Neuronal stem cell (in vitro differentiated cells): ENCODE measurements at regions not wholly inside any gene's neighbourhood (a gene's known extent, or its start where the extent isn't known, plus 50 kb on each side); places are given as distances from the start of the nearest gene placed in this dataset.

ENCODE experiments used
- DNase-seq: peaks from one replicate; pipeline ENCODE4 v3.0.0-alpha.2; 2013; ENCODE audit warnings: low spot score
- H2AFZ ChIP-seq: one replicate; pipeline ENCODE4 v1.6.1; 2013; ENCODE audit warnings: mild to moderate bottlenecking, low read length, inconsistent platforms
- H2AK5ac ChIP-seq: 2 replicates; pipeline ENCODE4 v1.6.1; 2013; ENCODE audit warnings: low read depth, mild to moderate bottlenecking, inconsistent platforms, low read length, moderate library complexity, mixed read lengths
- H2BK120ac ChIP-seq: 2 replicates; pipeline ENCODE4 v1.6.1; 2013; ENCODE audit warnings: low read depth, mild to moderate bottlenecking, inconsistent platforms, low read length, moderate library complexity, mixed read lengths
- H2BK12ac ChIP-seq: one replicate; pipeline ENCODE4 v1.6.1; 2013; ENCODE audit warnings: low read length, inconsistent platforms
- H2BK15ac ChIP-seq: 2 replicates; pipeline ENCODE4 v1.6.1; 2013; ENCODE audit warnings: mild to moderate bottlenecking, low read length, inconsistent platforms, mixed read lengths
- H2BK5ac ChIP-seq: one replicate; pipeline ENCODE4 v1.6.1; 2013; ENCODE audit warnings: inconsistent platforms, mild to moderate bottlenecking, low read length, moderate library complexity
- H3K14ac ChIP-seq: one replicate; pipeline ENCODE4 v1.6.1; 2013; ENCODE audit warnings: low read length, inconsistent platforms
- H3K18ac ChIP-seq: 2 replicates; pipeline ENCODE4 v1.6.1; 2013; ENCODE audit warnings: low read length, inconsistent platforms
- H3K23ac ChIP-seq: 2 replicates; pipeline ENCODE4 v1.6.1; 2013; ENCODE audit warnings: low read depth, mild to moderate bottlenecking, mixed read lengths, low read length, inconsistent platforms; ENCODE audit not compliant: poor library complexity
- H3K27ac ChIP-seq: replicated peaks from 3 replicates; pipeline ENCODE4 v1.5.1; 2013; ENCODE audit warnings: low read length, inconsistent platforms
- H3K27me3 ChIP-seq, 3 experiments: 2 replicates each; pipeline ENCODE4 v1.6.1; 2013; ENCODE audit warnings: low read length in 3 of 3, mild to moderate bottlenecking in 2 of 3, inconsistent platforms in 1 of 3, low read depth in 1 of 3, mixed read lengths in 1 of 3, moderate library complexity in 1 of 3; ENCODE audit not compliant: control insufficient read depth in 3 of 3, insufficient read depth in 3 of 3
- H3K36me3 ChIP-seq, 2 donors: replicated peaks in 1 of 2; 2 replicates each; pipeline ENCODE4 v1.6.1; 2013; ENCODE audit warnings: low read length in 2 of 2; ENCODE audit not compliant: control insufficient read depth in 2 of 2, insufficient read depth in 2 of 2
- H3K4ac ChIP-seq: 2 replicates; pipeline ENCODE4 v1.6.1; 2013; ENCODE audit warnings: inconsistent platforms, mild to moderate bottlenecking, low read length, moderate library complexity
- H3K4me1 ChIP-seq, 2 donors: 1 replicate in 1 of 2; 2 replicates in 1 of 2; pipeline ENCODE4 v1.6.1; 2013; ENCODE audit warnings: low read length in 2 of 2, low read depth in 1 of 2; ENCODE audit not compliant: control insufficient read depth in 2 of 2, insufficient read depth in 1 of 2
- H3K4me2 ChIP-seq: one replicate; pipeline ENCODE4 v1.6.1; 2013; ENCODE audit warnings: mild to moderate bottlenecking, low read length, inconsistent platforms; ENCODE audit not compliant: insufficient read depth, poor library complexity, severe bottlenecking
- H3K4me3 ChIP-seq, 2 donors: 2 replicates each; pipeline ENCODE4 v1.5.1; 2013; ENCODE audit warnings: low read length in 2 of 2, mild to moderate bottlenecking in 2 of 2, inconsistent platforms in 1 of 2, moderate library complexity in 1 of 2
- H3K79me1 ChIP-seq: one replicate; pipeline ENCODE4 v1.6.1; 2013; ENCODE audit warnings: low read depth, mild to moderate bottlenecking, inconsistent platforms, low read length, moderate library complexity
- H3K9ac ChIP-seq: one replicate; pipeline ENCODE4 v1.6.1; 2013; ENCODE audit warnings: mild to moderate bottlenecking, low read depth, low read length, inconsistent platforms; ENCODE audit not compliant: poor library complexity
- H3K9me3 ChIP-seq, 2 donors: replicated peaks in 1 of 2; 2 replicates each; pipeline versions ENCODE3 to v1.6.1; 2013; ENCODE audit warnings: low read length in 2 of 2, mild to moderate bottlenecking in 2 of 2, inconsistent platforms in 1 of 2, low read depth in 1 of 2, mixed read lengths in 1 of 2, moderate library complexity in 1 of 2; ENCODE audit not compliant: control insufficient read depth in 2 of 2, insufficient read depth in 1 of 2
- H4K8ac ChIP-seq: one replicate; pipeline ENCODE4 v1.6.1; 2013; ENCODE audit warnings: low read depth, mild to moderate bottlenecking, inconsistent platforms, low read length, moderate library complexity
- H4K91ac ChIP-seq: one replicate; pipeline ENCODE4 v1.6.1; 2013; ENCODE audit warnings: low read length, low read depth, mild to moderate bottlenecking, inconsistent platforms; ENCODE audit not compliant: poor library complexity
- WGBS, 2 donors: extraction: QIAGEN DNeasy Blood & Tissue Kit; methylation state at CpG; one replicate each; pipeline ENCODE4 v1.1.7; 2013; ENCODE audit warnings: missing lambda C conversion rate in 2 of 2, mixed read lengths in 1 of 2; ENCODE audit not compliant: insufficient read length in 2 of 2, insufficient replicate concordance in 1 of 2; ENCODE audit errors: extremely low coverage in 2 of 2; 5-methylcytosine and 5-hydroxymethylcytosine counted together

GRCh38 chr16:26665166-26665939 lies 401.4 kb upstream of the C16orf82 start:
- Histone ChIP-seq H3K23ac (no peak overlapping the region), H3K4me3 (no peak overlapping the region), H3K9me3 (no peaks in the 10 kb centered on the region), H3K4me1 (peaks cover 0 to 16% of the 10 kb centered on the region in 2 donors), H3K79me1 (no peaks in the 10 kb centered on the region), H2BK5ac (no peak overlapping the region), H3K36me3 (no peaks in the 10 kb centered on the region), H3K18ac (no peak overlapping the region), H2BK120ac (no peak overlapping the region), H3K14ac (no peak overlapping the region), H2AFZ (no peak overlapping the region), H4K8ac (no peak overlapping the region), H2BK12ac (no peak overlapping the region), H4K91ac (no peak overlapping the region), H3K9ac (no peak overlapping the region), H3K4ac (no peak overlapping the region), H3K27ac (peak overlapping the region; percentile 20), H3K4me2 (no peak overlapping the region), H2AK5ac (no peak overlapping the region), H3K27me3 (no peaks in the 10 kb centered on the region), H2BK15ac (no peak overlapping the region)
- DNase-seq, result no peak
- no CpG with 5 or more reads among the region's 13 CpGs for WGBS, 2 donors

- no peak overlapping the region for H3K23ac ChIP-seq
- no CpG with 5 or more reads among the region's 2 CpGs for WGBS, 2 donors
These were observed 400.2 kb upstream of the C16orf82 start for GRCh38 chr16:26666486-26666885.

GRCh38 chr16:26667307-26667706 lies 399.4 kb upstream of the C16orf82 start:
- no CpG with 5 or more reads among the region's 12 CpGs for WGBS, 2 donors
- Histone ChIP-seq H3K4ac (no peak overlapping the region), H2BK15ac (no peak overlapping the region), H4K8ac (no peak overlapping the region), H3K79me1 (no peaks in the 10 kb centered on the region), H3K9me3 (no peaks in the 10 kb centered on the region), H2AFZ (peak overlapping the region; percentile 35), H4K91ac (no peak overlapping the region), H2BK120ac (no peak overlapping the region), H3K4me3 (no peak overlapping the region), H3K36me3 (no peaks in the 10 kb centered on the region), H3K14ac (no peak overlapping the region), H2BK5ac (no peak overlapping the region), H3K9ac (no peak overlapping the region), H3K18ac (no peak overlapping the region), H3K23ac (no peak overlapping the region), H3K4me2 (peak overlapping the region; percentile 45), H3K4me1 (peaks cover 0 to 18% of the 10 kb centered on the region in 2 donors), H3K27ac (peak overlapping the region; percentile 44), H2BK12ac (no peak overlapping the region), H2AK5ac (no peak overlapping the region), H3K27me3 (no peaks in the 10 kb centered on the region)
- peak; percentile 33 for DNase-seq

More at GRCh38 chr16:26666486-26666885, 400.2 kb upstream of the C16orf82 start:
- no peaks in the 10 kb centered on the region for H3K36me3 ChIP-seq
- no peaks in the 10 kb centered on the region for H3K9me3 ChIP-seq
- no peaks in the 10 kb centered on the region for H3K27me3 ChIP-seq
- H3K4me1 ChIP-seq, result peaks cover 0 to 16% of the 10 kb centered on the region in 2 donors
- no peak overlapping the region for H3K4me3 ChIP-seq
- DNase-seq, result no peak
- H2BK120ac ChIP-seq, result no peak overlapping the region
- no peak overlapping the region for H2BK12ac ChIP-seq
- H3K79me1 ChIP-seq, result no peaks in the 10 kb centered on the region
- no peak overlapping the region for H3K14ac ChIP-seq
- no peak overlapping the region for H3K18ac ChIP-seq
- H2AK5ac ChIP-seq, result no peak overlapping the region
- no peak overlapping the region for H3K4me2 ChIP-seq
- H4K91ac ChIP-seq, result no peak overlapping the region
- H4K8ac ChIP-seq, result no peak overlapping the region
- no peak overlapping the region for H2BK15ac ChIP-seq
- no peak overlapping the region for H3K4ac ChIP-seq
- H2AFZ ChIP-seq, result no peak overlapping the region
- no peak overlapping the region for H2BK5ac ChIP-seq
- no peak overlapping the region for H3K9ac ChIP-seq
- no peak overlapping the region for H3K27ac ChIP-seq

- Histone ChIP-seq H3K14ac (no peak overlapping the region), H3K18ac (no peak overlapping the region), H2AK5ac (no peak overlapping the region), H3K4me1 (peaks cover 0 to 19% of the 10 kb centered on the region in 2 donors), H3K9ac (no peak overlapping the region), H2BK120ac (no peak overlapping the region), H2BK5ac (no peak overlapping the region), H3K9me3 (no peaks in the 10 kb centered on the region), H2BK12ac (no peak overlapping the region), H3K23ac (no peak overlapping the region), H2AFZ (no peak overlapping the region), H3K4me3 (no peak overlapping the region), H3K79me1 (no peaks in the 10 kb centered on the region), H3K4ac (no peak overlapping the region), H3K27ac (no peak overlapping the region), H2BK15ac (no peak overlapping the region), H3K27me3 (no peaks in the 10 kb centered on the region), H4K91ac (no peak overlapping the region), H3K4me2 (no peak overlapping the region), H3K36me3 (no peaks in the 10 kb centered on the region), H4K8ac (no peak overlapping the region)
- no peak for DNase-seq
- no CpG with 5 or more reads among the region's 8 CpGs for WGBS, 2 donors
These were observed 398.7 kb upstream of the C16orf82 start for GRCh38 chr16:26668026-26668425.
